Colonic mucosa (tissue), 4 donors: ENCODE measurements at regions not wholly inside any gene's neighbourhood (a gene's known extent, or its start where the extent isn't known, plus 50 kb on each side); places are given as distances from the start of the nearest gene placed in this dataset.

Experiments used
- DNase-seq: peaks from one replicate; pipeline ENCODE4 v3.0.0-alpha.2; 2020
- H3K27ac ChIP-seq: fragments of 200-600 bp; one replicate; pipeline ENCODE4 v1.8.0; 2021
- H3K27me3 ChIP-seq: fragments of 200-600 bp; one replicate; pipeline ENCODE4 v1.8.0; 2021
- H3K36me3 ChIP-seq: fragments of 200-600 bp; one replicate; pipeline ENCODE4 v1.8.0; 2021
- H3K4me1 ChIP-seq: fragments of 200-600 bp; one replicate; pipeline ENCODE4 v1.8.0; 2021; ENCODE audit warnings: mild to moderate bottlenecking
- H3K4me3 ChIP-seq: fragments of 200-600 bp; one replicate; pipeline ENCODE4 v1.8.0; 2021
- H3K9ac ChIP-seq, 2 donors: one replicate each; pipeline ENCODE4 v1.7.0; 2013; ENCODE audit warnings: control low read depth in 2 of 2, low read depth in 2 of 2, low read length in 2 of 2
- H3K9me3 ChIP-seq: fragments of 200-600 bp; one replicate; pipeline ENCODE4 v1.8.0; 2021
- CTCF ChIP-seq: fragments of 200-600 bp; IDR thresholded peaks from one replicate; pipeline ENCODE4 v1.8.0; 2022; ENCODE audit warnings: antibody characterized with exemption, mild to moderate bottlenecking
- intact Hi-C: fragments of 100-400 bp; cut with DNase I; formaldehyde crosslinking; loops from one replicate; pipeline ENCODE4 v1.14.1; 2022
- donor health status: healthy.
- donor health status: DM: no; HTN: no; CAD: no.
- donor health status: DM: no; HTN: no; CAD: no.

DNA sequence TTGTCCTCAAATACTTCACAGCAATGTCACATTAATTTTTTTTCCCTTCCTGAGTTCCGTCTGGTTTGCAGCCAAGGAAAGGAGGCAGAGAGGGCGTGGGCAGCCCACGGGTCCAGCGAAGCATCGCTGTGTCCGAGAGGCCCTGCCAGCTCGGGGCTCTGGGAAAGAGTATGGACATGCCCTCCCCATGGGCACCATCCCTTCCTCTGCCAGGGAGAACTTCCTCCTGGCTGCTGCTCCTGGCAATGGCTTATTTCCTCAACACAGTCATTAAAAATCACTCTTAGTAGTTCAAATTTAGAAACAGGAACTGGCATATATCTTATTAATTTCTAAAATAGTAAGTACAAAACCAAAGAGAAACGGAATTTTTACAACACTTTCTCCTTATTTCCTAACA is 115.4 kb downstream of the RIPK4 start:
- Histone ChIP-seq H3K27me3 (no peaks in the 10 kb centered on the region), H3K36me3 (no peaks in the 10 kb centered on the region), H3K4me3 (no peak overlapping the region), H3K4me1 (no peaks in the 10 kb centered on the region), H3K9me3 (no peaks in the 10 kb centered on the region), H3K9ac (no peak overlapping the region), H3K27ac (no peak overlapping the region)
- intact Hi-C loops, result no loop called here
- DNase-seq, result no peak
- TF ChIP-seq CTCF, result no peak

GRCh38 chr21:41650526-41651145 is 116.2 kb downstream of the RIPK4 start:
- no peak overlapping the region for H3K27ac ChIP-seq
- DNase-seq, result no peak
- intact Hi-C loops, result no loop called here

GRCh38 chr21:41648591-41649031 is 118.2 kb downstream of the RIPK4 start:
- Histone ChIP-seq H3K27ac (no peak overlapping the region), H3K4me1 (no peaks in the 10 kb centered on the region), H3K27me3 (no peaks in the 10 kb centered on the region), H3K4me3 (no peak overlapping the region), H3K36me3 (no peaks in the 10 kb centered on the region), H3K9me3 (no peaks in the 10 kb centered on the region), H3K9ac (no peak overlapping the region)
- intact Hi-C loops, result no loop called here
- no peak for DNase-seq
- no peak for TF ChIP-seq CTCF

More at GRCh38 chr21:41650526-41651145, 116.2 kb downstream of the RIPK4 start:
- no peak for TF ChIP-seq CTCF
- no peak overlapping the region for H3K4me3 ChIP-seq
- H3K4me1 ChIP-seq, result no peaks in the 10 kb centered on the region
- no peaks in the 10 kb centered on the region for H3K27me3 ChIP-seq
- no peaks in the 10 kb centered on the region for H3K9me3 ChIP-seq
- H3K36me3 ChIP-seq, result no peaks in the 10 kb centered on the region
- no peak overlapping the region for H3K9ac ChIP-seq

DNA sequence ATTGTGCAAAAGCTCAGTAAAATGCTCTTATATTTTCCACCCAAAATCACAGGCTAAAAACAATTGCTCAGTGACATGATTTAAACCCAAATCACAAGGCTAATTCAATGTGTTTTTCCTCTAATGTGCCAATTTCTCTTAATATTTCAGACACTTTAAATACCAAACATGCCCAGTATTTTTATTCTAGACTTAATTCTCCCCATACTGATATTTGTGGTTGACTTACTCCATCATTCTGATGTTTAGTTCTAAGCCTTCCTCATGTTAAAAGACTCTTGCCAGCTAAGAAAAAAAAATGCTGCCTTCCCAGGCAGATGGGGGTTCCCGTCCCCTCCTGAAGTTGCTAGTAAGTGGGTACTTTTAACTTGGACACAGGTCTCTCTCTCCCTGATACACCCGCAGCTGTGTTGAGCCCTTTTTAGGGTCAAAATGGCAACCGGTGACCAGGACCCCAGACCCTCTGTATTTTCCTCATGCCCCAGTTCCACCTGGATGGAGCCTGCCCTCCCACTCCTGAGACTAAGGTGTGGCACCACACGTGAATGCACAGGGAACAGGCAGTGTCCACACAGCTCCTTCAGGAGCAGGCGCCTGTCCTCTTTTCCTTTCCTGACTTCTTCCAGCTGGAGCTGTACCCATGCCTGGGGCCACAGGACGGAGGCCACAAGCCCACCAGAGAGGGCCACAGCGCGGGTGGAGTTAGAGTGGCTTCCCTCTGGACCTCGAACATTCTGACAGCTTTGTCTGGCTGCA is 118.9 kb downstream of the RIPK4 start:
- no peaks in the 10 kb centered on the region for H3K27me3 ChIP-seq
- no peaks in the 10 kb centered on the region for H3K36me3 ChIP-seq
- H3K4me3 ChIP-seq, result no peak overlapping the region
- H3K9ac ChIP-seq, result no peak overlapping the region
- no peaks in the 10 kb centered on the region for H3K4me1 ChIP-seq
- H3K9me3 ChIP-seq, result no peaks in the 10 kb centered on the region
- no peak for DNase-seq
- no peak overlapping the region for H3K27ac ChIP-seq
- TF ChIP-seq CTCF, result no peak
- intact Hi-C loops, result no loop called here

GRCh38 chr21:41643246-41643966 is 123.4 kb downstream of the RIPK4 start:
- Histone ChIP-seq H3K27ac (no peak overlapping the region), H3K27me3 (no peaks in the 10 kb centered on the region), H3K4me3 (no peak overlapping the region), H3K9ac (no peak overlapping the region), H3K9me3 (no peaks in the 10 kb centered on the region), H3K36me3 (no peaks in the 10 kb centered on the region), H3K4me1 (no peaks in the 10 kb centered on the region)
- no peak for DNase-seq
- no peak for TF ChIP-seq CTCF
- intact Hi-C loops, result no loop called here
